CD4-positive, alpha-beta T cell treated with Interleukin-15 for 1 hour (primary cell): ENCODE measurements at regions not wholly inside any gene's neighbourhood (a gene's known extent, or its start where the extent isn't known, plus 50 kb on each side); places are given as distances from the start of the nearest gene placed in this dataset.
A peak's percentile ranks its signal among the peaks of the same experiment; 100 is the strongest.
"Not testable (repeated sequence)": the region's sequence is repeated elsewhere in the genome, so short reads cannot be mapped to it uniquely, and the experiment has no call there.

Experiments used
- DNase-seq: peaks from one replicate; pipeline ENCODE4 v3.0.0-alpha.2; 2020

GRCh38 chr4:26217961-26218676 is 102.7 kb upstream of the RBPJ start:
- DNase-seq, result peak; percentile 50

GRCh38 chr4:26218677-26219605 is 101.9 kb upstream of the RBPJ start:
- no peak for DNase-seq

DNA sequence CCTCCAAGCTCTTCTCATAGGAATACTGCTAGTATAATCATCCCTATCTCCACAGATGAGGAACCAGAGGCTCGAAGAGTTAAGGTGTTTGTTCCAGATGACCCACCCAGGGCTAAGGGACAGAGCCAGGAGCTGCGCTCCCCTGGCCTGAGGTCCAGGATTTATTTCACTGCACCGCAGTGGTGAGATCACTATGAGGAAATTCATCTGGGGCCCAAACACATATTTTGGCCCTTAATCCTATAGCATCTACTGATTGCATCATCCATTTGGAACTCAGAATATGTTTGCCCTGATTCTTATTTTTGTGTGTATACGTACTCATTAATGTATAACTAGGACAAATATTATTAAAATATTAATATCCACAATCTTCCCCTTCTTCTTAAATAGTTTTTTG is 100.1 kb upstream of the RBPJ start:
- DNase-seq, result no peak

DNA sequence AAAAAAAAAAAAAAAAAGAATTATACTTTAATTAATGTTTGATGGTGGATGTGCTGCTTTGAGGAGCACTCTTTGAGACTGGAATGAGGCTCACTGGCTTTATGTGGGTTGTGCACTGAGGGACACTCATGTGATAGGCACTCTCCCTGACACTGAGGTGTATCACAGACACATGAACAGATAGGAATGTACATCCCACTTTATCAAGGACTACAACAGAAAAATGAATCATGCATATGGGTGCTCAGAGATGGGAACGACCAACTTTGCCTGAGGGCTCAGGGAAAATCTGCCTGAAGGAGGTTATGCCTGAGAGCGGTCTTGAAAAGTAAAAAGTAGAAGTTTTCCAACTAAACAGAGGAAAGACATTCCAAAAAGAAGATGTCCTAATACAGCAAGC is 97.7 kb upstream of the RBPJ start:
- no peak for DNase-seq

- DNase-seq, result no peak
These were observed 94.0 kb upstream of the RBPJ start for GRCh38 chr4:26226629-26227376.

DNA sequence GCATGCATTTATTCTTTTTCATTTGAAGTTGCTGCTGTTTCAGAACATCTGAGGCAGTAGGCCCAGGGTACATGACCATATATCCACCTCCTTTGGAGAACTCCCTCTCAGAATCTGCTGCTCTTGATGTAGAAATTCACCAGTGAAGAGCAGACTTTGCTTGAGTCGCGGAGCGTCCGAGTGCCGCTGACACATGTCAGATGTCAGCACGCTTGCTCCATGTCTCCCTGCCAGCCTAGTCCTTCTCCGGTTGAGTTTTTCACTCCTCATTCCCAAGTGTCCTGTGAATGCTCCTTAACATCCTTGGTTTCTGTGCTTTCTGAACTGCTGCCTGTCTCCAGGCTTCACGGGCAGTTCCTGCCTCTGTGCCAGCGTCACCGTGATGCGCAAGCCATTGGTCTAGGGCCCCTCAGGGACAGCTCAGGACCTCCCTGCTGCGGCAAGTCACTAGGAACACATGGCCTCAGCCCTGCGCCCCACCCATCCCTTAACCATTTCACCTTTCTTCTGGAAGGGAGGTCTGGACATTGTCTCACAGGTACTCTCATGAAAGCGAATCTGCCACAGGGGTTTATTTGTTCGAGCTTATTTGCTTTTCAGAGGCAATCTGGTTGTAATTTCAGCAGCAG is 93.1 kb upstream of the RBPJ start:
- DNase-seq, result no peak

DNA sequence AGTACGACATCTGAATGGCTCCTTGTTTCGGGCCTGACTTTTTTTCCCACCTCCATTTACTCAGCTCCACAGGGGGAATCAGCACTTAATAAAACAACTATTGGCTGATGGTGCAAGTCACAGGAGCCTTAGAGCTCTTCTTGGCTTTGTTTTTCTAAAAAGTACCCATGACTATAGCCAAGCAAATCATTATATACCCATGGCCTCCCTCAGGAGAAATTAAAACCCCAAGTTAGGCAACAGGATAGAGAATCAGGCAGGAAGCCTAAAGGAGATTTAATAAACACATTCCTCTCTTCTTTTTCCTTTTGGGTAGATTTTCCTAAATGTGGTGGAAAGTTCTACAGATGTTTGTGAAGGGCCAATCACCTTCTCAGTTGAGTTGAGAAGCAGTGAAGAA is 91.9 kb upstream of the RBPJ start:
- DNase-seq, result no peak

DNA sequence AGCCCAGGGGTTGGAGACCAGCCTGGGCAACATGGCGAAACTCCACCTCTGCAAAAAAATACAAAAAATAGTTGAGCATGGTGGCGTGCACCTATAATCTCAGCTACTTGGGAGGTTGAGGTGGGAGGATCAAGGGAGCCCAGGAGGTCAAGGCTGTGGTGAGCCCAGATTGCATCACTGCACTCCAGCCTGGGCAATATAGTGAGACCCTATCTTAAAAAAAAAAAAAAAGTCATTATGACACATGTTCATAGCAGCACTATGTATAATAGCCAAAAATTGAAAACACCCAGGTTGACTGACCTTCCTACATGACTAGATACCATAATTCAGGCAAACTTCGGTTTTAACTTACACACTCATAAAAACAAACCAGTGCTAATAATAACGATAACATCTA is 90.8 kb upstream of the RBPJ start:
- DNase-seq, result no peak

DNA sequence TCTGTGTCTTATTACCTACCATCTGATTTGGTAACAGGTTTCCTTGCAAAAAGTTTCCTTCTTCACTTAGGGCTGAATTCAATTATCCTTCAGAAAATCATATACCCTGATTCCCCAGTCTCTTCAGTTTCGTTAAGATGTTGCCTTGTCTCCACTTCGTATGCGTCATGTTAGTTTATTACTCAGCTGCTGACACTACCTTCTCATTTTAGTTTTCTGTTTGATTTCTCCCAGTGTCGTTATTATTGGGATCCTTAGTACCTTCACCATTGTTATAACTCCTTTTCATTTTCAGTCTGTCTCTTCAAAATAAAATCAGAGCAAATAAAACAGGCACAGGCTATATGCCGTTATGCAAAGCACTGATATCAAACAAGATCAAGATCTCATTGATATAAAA is 87.5 kb upstream of the RBPJ start:
- no peak for DNase-seq

GRCh38 chr4:26235500-26235899 is 85.3 kb upstream of the RBPJ start:
- no peak for DNase-seq

- DNase-seq, result no peak
These were observed 82.9 kb upstream of the RBPJ start for GRCh38 chr4:26237916-26238315.

DNA sequence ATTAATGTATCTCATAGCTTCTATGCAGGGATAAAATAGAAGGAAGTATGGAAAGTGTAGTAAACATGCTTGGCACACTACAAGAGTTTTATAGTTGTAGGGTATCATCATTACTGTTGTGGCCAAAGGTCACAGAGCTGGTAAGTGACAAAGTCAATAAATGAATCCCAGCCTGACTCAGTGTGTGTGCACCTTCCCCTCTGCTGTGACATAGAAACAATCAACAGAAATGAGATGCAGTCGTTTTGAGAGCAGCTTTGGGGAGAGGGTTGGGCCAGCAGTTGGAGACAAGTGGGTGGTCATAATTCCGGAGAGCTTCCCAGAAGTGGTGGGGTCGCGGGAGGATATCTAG is 82.4 kb upstream of the RBPJ start:
- DNase-seq, result no peak

DNA sequence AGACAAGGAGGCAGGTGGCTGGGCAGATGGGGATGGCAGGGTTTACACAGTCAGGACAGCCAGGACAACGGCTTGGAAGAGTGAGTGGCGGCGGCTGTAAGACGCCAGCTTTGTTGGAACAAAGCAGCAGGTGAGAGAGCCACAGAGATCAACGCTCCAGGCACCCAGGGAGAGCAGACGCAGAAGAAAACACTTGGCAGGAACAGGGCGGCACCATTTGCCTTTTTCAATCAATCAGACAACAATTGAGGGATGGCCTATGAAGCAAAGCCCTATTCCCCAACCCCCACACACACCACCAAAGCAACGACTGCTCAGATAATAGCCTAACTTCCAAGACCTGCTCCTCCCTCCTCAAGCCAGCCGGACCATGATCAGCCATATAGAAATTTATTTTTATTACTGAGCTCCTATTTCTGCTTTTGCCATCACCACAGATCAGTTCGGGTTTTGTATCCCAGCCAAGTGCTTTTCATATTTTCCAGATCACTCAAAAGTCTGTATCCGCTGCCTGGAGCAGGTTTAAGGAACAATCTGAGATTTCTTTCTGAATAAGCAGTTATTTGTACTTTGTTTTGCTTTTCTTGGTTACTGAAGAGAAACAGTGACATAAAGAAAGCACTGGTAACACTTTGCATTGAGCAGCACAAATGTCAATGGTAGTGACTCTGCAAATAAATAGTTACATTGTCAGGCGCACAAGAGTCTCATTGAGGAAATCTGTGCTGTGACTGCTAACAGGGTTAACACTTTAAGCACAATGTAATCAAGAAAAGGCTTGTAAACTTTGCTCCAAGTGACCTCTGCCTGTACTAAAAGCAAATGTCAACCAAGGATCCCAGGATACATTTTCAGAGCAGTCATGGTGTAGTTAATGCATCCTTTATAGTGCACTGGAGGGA is 81.8 kb upstream of the RBPJ start:
- no peak for DNase-seq

DNA sequence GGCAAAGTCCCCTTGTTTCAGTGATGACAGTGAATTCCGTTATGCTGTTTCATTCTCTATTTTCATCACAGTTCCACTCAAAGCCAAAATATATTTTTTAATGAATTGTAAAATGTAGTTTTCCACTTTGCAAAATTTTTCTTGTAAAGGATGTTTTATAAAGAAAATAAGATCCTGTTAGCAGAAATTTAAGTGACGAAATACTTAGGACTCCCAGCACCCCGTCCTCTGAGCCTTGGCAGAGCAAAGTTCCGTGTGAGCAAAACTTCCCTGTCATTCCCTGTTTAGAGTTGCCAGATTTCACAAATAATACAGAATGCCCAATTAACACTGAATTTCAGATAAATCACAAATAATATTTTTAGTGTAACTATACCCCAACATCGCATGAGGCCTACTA is 81.0 kb upstream of the RBPJ start:
- no peak for DNase-seq

DNA sequence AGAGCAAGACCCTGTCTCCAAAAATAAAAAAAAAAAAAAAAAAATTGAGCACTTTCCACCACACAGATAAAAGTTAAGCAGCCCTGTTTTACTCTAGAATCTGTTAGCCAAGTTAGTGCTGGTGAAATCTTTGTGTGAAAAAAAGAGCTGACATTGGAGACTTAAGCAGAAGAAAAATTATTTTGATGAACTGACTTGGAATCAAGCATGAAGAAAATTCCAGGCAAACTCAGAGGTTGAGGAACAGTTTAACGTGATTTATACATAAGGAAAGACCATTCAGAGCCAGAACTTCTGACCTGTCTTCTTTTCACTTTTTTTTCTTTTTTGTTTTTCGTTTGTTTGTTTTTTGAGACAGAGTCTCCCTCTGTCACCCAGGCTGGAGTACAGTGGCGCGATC is 79.6 kb upstream of the RBPJ start:
- DNase-seq, result no peak

DNA sequence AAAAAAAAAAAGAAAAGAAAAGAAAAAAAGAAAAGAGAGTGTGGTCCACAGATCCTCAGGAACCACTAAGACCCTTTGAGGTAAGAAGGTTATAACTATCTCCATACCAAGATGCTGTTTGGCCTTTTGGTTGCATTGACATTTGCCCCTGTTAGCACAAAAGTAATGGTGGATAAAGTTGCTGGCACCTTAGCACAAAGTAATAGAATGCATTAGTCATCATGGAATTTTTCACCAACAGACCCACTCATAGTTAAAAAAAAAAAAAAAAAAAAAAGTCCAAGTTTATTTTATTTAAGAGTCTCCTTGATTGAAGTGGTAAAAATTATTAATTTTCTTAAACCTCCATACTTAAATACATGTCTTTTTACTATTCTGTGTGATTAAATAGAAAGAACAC is 78.4 kb upstream of the RBPJ start:
- no peak for DNase-seq

- not testable (repeated sequence) for DNase-seq
These were observed 76.7 kb upstream of the RBPJ start for GRCh38 chr4:26244138-26244537.

GRCh38 chr4:26248647-26249046 is 72.2 kb upstream of the RBPJ start:
- no peak for DNase-seq

DNA sequence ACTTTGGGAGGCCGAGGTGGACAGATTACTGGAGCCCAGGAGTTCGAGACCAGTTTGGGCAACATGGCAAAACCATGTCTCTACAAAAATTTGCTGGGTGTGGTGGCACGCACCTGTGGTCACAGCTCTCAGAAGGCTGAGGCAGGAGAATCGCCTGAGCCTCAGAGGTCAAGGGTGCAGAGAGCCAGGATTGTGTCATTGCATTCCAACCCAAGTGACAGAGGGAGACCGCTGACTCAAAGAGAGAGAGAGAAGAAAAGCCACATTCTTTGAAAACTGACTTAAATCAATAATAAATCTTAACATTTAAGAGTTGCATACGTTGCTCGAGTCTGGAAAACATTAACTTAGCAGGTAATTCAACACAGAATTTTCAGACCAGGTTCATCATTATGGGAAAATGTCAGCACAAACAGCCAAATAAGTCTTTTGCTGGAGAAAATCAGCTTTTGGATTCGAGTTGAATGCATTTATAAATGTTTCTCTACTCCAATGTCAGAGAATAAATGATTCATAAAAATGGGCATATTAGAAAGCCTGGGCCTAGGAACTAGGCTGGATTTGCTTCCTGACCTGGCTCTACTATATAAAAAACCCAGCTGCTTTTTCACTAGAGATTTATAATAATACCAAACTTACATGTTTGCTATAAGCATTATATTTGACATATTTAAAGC is 68.3 kb upstream of the RBPJ start:
- no peak for DNase-seq

GRCh38 chr4:26253968-26254367 is 66.8 kb upstream of the RBPJ start:
- no peak for DNase-seq

GRCh38 chr4:26255989-26256388 is 64.8 kb upstream of the RBPJ start:
- no peak for DNase-seq

DNA sequence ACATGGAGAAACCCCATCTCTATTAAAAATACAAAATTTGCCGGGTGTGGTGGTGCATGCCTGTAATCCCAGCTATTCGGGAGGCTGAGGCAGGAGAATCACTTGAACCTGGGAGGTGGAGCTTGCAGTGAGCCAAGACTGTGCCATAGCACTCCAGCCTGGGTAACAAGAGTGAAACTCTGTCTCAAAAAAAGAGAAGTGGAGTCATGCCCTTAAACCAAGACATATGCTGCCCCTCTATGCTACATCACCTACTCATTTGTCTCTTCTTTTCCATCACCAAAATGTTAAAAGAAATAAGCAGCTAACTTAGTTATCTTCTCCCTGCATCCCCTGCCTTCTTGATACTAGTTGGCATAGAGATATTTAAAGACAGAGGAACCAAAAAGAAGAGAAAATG is 63.4 kb upstream of the RBPJ start:
- DNase-seq, result not testable (repeated sequence)
